CD14-positive monocyte (primary cell): ENCODE measurements at regions not wholly inside any gene's neighbourhood (a gene's known extent, or its start where the extent isn't known, plus 50 kb on each side); places are given as distances from the start of the nearest gene placed in this dataset.

Experiments
- DNase-seq, 3 donors: peaks; one replicate each; pipeline ENCODE4 v3.0.0-alpha.2; 2011 to 2022
- H2AFZ ChIP-seq: 2 replicates; pipeline ENCODE4 v1.6.0; 2012; ENCODE audit warnings: mild to moderate bottlenecking, low read depth, low read length, inconsistent platforms; ENCODE audit not compliant: insufficient read depth, poor library complexity, severe bottlenecking
- H3K27ac ChIP-seq, 2 donors: 1 replicate in 1 of 2; 2 replicates in 1 of 2; pipeline ENCODE4 v1.5.1; 2012 to 2013; ENCODE audit warnings: low read length in 2 of 2, control low read depth in 1 of 2, inconsistent platforms in 1 of 2, low read depth in 1 of 2, mild to moderate bottlenecking in 1 of 2
- H3K27me3 ChIP-seq, 2 donors: one replicate each; pipeline versions ENCODE4 v1.6.0 to v1.6.1; 2011 to 2013; ENCODE audit warnings: low read length in 2 of 2; ENCODE audit not compliant: control insufficient read depth in 2 of 2, insufficient read depth in 2 of 2
- H3K36me3 ChIP-seq, 2 donors: replicated peaks in 1 of 2; 1 replicate in 1 of 2; 2 replicates in 1 of 2; pipeline versions ENCODE4 v1.5.1 to v1.6.1; 2012 to 2013; ENCODE audit warnings: low read length in 2 of 2, control low read depth in 1 of 2, inconsistent platforms in 1 of 2, mild to moderate bottlenecking in 1 of 2; ENCODE audit not compliant: insufficient read depth in 2 of 2, control insufficient read depth in 1 of 2
- H3K4me1 ChIP-seq, 2 donors: 1 replicate in 1 of 2; 2 replicates in 1 of 2; pipeline versions ENCODE4 v1.5.1 to v1.6.1; 2012 to 2013; ENCODE audit warnings: low read length in 2 of 2, control low read depth in 1 of 2, inconsistent platforms in 1 of 2, mild to moderate bottlenecking in 1 of 2, moderate library complexity in 1 of 2; ENCODE audit not compliant: insufficient read depth in 2 of 2, control insufficient read depth in 1 of 2
- H3K4me2 ChIP-seq: replicated peaks from 2 replicates; pipeline ENCODE3; 2012; ENCODE audit warnings: low read length, moderate library complexity, mild to moderate bottlenecking; ENCODE audit not compliant: poor library complexity, severe bottlenecking; ENCODE audit errors: extremely low read depth
- H3K4me3 ChIP-seq, 3 experiments: fragments of 200-600 bp in 1 of 3; sonication (generic) in 1 of 3; replicated peaks in 1 of 3; 1 replicate in 2 of 3; 2 replicates in 1 of 3; pipeline ENCODE4 v1.5.1; 2011 to 2013; ENCODE audit warnings: low read length in 3 of 3, mild to moderate bottlenecking in 3 of 3, control low read depth in 2 of 3, low read depth in 2 of 3, inconsistent platforms in 1 of 3, moderate library complexity in 1 of 3
- H3K79me2 ChIP-seq: 2 replicates; pipeline ENCODE4 v1.6.0; 2012; ENCODE audit warnings: mild to moderate bottlenecking, control low read depth, inconsistent platforms, low read length, moderate library complexity; ENCODE audit not compliant: insufficient read depth
- H3K9ac ChIP-seq: 2 replicates; pipeline ENCODE4 v1.6.0; 2017; ENCODE audit warnings: low read length, mild to moderate bottlenecking; ENCODE audit not compliant: insufficient read depth, poor library complexity, severe bottlenecking
- H3K9me3 ChIP-seq, 2 donors: replicated peaks in 1 of 2; 1 replicate in 1 of 2; 2 replicates in 1 of 2; pipeline versions ENCODE4 v1.5.1 to v1.6.1; 2012 to 2013; ENCODE audit warnings: low read length in 2 of 2, control low read depth in 1 of 2; ENCODE audit not compliant: control insufficient read depth in 1 of 2, insufficient read depth in 1 of 2
- H4K20me1 ChIP-seq: 2 replicates; pipeline ENCODE4 v1.6.0; 2012; ENCODE audit warnings: mild to moderate bottlenecking, low read length, control low read depth, moderate library complexity; ENCODE audit not compliant: insufficient read depth
- H3K27ac Mint-ChIP-seq, 7 donors: one replicate each; pipeline ENCODE4 v1.8.0; 2020; ENCODE audit warnings: mild to moderate bottlenecking in 7 of 7, mixed read lengths in 7 of 7, moderate library complexity in 6 of 7, inconsistent platforms in 2 of 7
- H3K27me3 Mint-ChIP-seq, 3 donors: one replicate each; pipeline ENCODE4 v1.8.0; 2021 to 2022; ENCODE audit warnings: low read depth in 3 of 3, mild to moderate bottlenecking in 3 of 3, mixed read lengths in 3 of 3, moderate library complexity in 3 of 3, inconsistent platforms in 1 of 3
- H3K36me3 Mint-ChIP-seq, 2 donors: one replicate each; pipeline ENCODE4 v1.8.0; 2020; ENCODE audit warnings: mixed read lengths in 2 of 2, inconsistent platforms in 1 of 2, mild to moderate bottlenecking in 1 of 2
- H3K4me1 Mint-ChIP-seq: one replicate; pipeline ENCODE4 v1.8.0; 2020; ENCODE audit warnings: mild to moderate bottlenecking, mixed read lengths
- H3K4me3 Mint-ChIP-seq, 2 donors: one replicate each; pipeline ENCODE4 v1.8.0; 2020; ENCODE audit warnings: mild to moderate bottlenecking in 2 of 2, mixed read lengths in 2 of 2, moderate library complexity in 1 of 2
- H3K9me3 Mint-ChIP-seq, 7 donors: one replicate each; pipeline ENCODE4 v1.8.0; 2020 to 2022; ENCODE audit warnings: mixed read lengths in 7 of 7, mild to moderate bottlenecking in 6 of 7, moderate library complexity in 6 of 7, inconsistent platforms in 2 of 7
- CTCF ChIP-seq: fragments of 200-600 bp; IDR thresholded peaks from one replicate; pipeline ENCODE4 v1.8.0; 2022; ENCODE audit warnings: antibody characterized with exemption, mild to moderate bottlenecking
- WGBS: methylation state at CpG from one replicate; pipeline ENCODE4 v1.1.5; 2013; ENCODE audit warnings: missing lambda C conversion rate; ENCODE audit not compliant: insufficient coverage; 5-methylcytosine and 5-hydroxymethylcytosine counted together
- intact Hi-C, 2 donors: fragments of 100-400 bp; cut with micrococcal nuclease; formaldehyde crosslinking; loops; one replicate each; pipeline versions ENCODE4 v1.15.0 to v1.15.1; 2023

GRCh38 chrX:20350596-20350995 lies 83.9 kb upstream of the RPS6KA3 start:
- peak overlapping the region in 1 of 7 donors; percentile 61 for H3K27ac Mint-ChIP-seq
- peak in 1 of 3 donors; percentile 15 for DNase-seq
- H3K4me1 Mint-ChIP-seq, result peaks cover 34% of the 10 kb centered on the region
- no peak overlapping the region for H3K4me3 ChIP-seq
- H3K27me3 ChIP-seq, result peaks cover 0 to 6% of the 10 kb centered on the region in 2 donors
- H3K27ac ChIP-seq, result no peak overlapping the region
- WGBS, result no CpG with 5 or more reads among the region's 3 CpGs
- H3K9me3 Mint-ChIP-seq, result no peaks in the 10 kb centered on the region
- no peaks in the 10 kb centered on the region for H3K36me3 Mint-ChIP-seq
- no peaks in the 10 kb centered on the region for H3K9me3 ChIP-seq
- H4K20me1 ChIP-seq, result no peaks in the 10 kb centered on the region
- no peak overlapping the region for H2AFZ ChIP-seq
- H3K36me3 ChIP-seq, result no peaks in the 10 kb centered on the region
- peaks cover 28 to 32% of the 10 kb centered on the region in 2 donors for H3K4me1 ChIP-seq
- no peak overlapping the region for H3K9ac ChIP-seq
- no peak overlapping the region for H3K4me3 Mint-ChIP-seq
- no peaks in the 10 kb centered on the region for H3K27me3 Mint-ChIP-seq
- intact Hi-C loops, result no loop called here
- no peak overlapping the region for H3K4me2 ChIP-seq
- H3K79me2 ChIP-seq, result no peaks in the 10 kb centered on the region
- no peak for TF ChIP-seq CTCF

DNA sequence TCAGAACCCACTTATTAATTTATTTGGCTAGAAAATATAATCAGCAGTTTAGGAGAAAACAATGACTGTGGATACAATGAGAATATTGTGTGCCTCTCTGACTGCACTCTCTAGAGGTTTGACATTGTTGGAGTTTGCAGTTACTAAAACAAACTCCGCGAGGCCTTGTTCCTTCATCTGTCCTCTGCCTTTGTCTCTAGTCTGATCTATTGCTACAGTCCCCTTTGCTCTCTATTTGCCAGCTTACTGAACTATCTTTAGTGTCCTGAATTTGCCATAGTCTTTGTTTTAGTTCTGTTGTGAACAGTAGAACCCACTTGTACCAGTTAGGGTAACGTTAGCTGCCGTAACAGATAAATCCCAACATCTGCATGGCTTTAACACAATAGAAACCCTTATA lies 81.4 kb upstream of the RPS6KA3 start:
- Histone ChIP-seq H3K9ac (no peak overlapping the region), H3K4me2 (no peak overlapping the region), H3K27me3 (peaks cover 0 to 5% of the 10 kb centered on the region in 2 donors), H3K4me3 (no peak overlapping the region), H3K4me1 (peaks cover 30 to 33% of the 10 kb centered on the region in 2 donors), H3K9me3 (peaks cover 3 to 4% of the 10 kb centered on the region in 2 donors), H3K79me2 (no peaks in the 10 kb centered on the region), H3K36me3 (no peaks in the 10 kb centered on the region), H4K20me1 (no peaks in the 10 kb centered on the region), H3K27ac (no peak overlapping the region), H2AFZ (no peak overlapping the region)
- Mint-ChIP-seq H3K27ac (no peak overlapping the region), H3K9me3 (peaks cover 0 to 21% (median 15%) of the 10 kb centered on the region in 7 donors), H3K36me3 (no peaks in the 10 kb centered on the region), H3K27me3 (no peaks in the 10 kb centered on the region), H3K4me1 (peaks cover 36% of the 10 kb centered on the region), H3K4me3 (no peak overlapping the region)
- DNase-seq, result no peak
- intact Hi-C loops, result no loop called here
- no peak for TF ChIP-seq CTCF
- WGBS, result no CpG with 5 or more reads among the region's 4 CpGs
